Activated naive CD4-positive, alpha-beta T cell treated with anti-CD3 and anti-CD28 coated beads, Interleukin-2, amount 50 U/mL, for 16 hours (primary cell): ENCODE measurements at regions not wholly inside any gene's neighbourhood (a gene's known extent, or its start where the extent isn't known, plus 50 kb on each side); places are given as distances from the start of the nearest gene placed in this dataset.
"Not testable (repeated sequence)": the region's sequence is repeated elsewhere in the genome, so short reads cannot be mapped to it uniquely, and the experiment has no call there.

Source experiments
- DNase-seq: peaks from one replicate; pipeline ENCODE4 v3.0.0-alpha.2; 2020

GRCh38 chr10:14423111-14423744, 92.5 kb upstream of the FRMD4A start:
- no peak for DNase-seq

DNA sequence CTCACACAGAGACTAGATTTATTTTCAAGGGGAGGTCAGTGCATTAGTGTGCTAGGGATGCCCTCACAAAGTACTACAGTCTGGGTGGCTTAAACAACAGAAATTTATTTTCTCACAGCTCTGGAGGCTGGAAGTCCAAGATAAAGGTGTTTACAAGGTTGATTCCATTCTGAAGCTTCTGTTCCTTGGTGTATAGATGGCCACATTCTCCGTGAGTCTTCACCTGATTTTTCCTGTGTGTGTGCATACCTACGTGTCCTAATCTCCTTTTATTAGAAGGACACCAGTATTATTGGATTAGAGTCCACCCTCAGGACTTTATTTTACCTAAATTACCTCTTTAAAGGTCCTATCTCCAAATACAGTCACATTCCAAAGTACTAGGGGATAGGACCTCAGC, 91.7 kb upstream of the FRMD4A start:
- DNase-seq: no peak

DNA sequence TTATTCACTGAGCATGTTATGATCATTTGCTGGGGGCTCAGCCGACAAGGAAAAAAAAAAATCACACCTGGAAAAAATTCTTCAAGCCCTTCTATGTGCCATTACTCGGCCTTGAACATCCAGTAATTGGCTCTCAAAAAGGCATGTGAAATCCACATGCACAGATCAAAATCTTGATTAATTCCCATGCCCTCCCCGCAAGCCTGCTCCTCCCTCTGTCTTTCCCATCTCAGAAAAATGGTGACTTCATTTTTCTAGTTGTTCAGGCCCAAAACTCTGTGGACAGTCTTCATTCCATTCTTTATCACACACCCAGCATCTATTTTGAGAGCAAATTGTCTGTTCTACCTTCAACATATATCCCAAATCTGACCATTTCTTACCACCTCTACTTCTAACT, 91.2 kb upstream of the FRMD4A start:
- no peak for DNase-seq

DNA sequence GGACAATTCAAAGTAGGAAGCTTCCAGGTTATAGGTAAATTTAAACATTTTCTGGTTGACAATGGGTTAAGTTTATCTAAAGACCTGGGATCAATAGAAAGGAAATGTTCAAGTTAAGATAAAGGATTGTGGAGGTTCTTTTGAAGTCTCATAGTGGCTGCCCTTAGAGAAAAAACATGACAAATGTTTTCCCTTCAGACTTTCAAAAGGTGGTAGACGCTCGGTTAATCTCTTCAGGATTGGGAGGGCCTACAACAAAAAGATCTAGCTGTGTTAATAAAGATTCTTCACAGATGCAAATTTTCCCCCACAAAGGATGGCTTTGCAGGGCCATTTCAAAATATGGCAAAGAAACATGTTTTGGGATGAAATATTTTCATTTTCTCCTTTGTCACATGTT, 86.6 kb upstream of the FRMD4A start:
- DNase-seq: not testable (repeated sequence)

GRCh38 chr10:14416308-14416700, 85.6 kb upstream of the FRMD4A start:
- DNase-seq: no peak

GRCh38 chr10:14415676-14416307, 85.1 kb upstream of the FRMD4A start:
- DNase-seq: no peak

- no peak for DNase-seq
These were observed 84.2 kb upstream of the FRMD4A start for GRCh38 chr10:14414901-14415300.

- no peak for DNase-seq
These were observed 82.8 kb upstream of the FRMD4A start for GRCh38 chr10:14413523-14413922.

- DNase-seq: no peak
These were observed 81.9 kb upstream of the FRMD4A start for GRCh38 chr10:14412624-14413023.

DNA sequence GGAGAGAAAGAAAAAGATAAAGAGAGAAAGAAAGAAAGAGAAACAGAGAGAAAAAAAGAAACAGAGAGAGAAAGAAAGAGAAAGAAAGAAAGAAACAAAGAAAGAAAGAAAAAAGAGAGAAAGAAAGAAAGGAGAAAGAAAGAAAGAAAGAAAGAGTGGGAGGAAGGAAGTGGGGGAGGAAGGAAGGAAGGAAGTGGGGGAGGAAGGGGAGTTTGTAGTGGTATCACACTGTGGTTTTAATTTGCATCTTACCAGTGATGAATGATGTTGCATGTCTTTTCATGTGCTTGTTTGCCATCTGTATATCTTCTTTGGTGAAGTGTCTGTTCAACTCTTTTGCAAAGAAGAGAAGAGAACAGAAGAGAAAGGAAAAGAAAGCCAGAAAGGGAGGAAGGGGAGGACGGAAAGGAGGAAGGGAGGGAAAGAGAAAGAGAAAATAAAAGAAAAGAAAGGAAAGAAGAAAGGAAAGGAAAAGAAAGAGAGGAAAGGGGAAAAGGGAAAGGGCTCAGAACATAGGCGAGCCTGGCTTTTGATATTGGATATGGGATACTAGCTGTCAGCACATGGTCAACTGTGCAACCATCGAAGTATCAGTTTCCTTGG, 79.2 kb upstream of the FRMD4A start:
- no peak for DNase-seq

DNA sequence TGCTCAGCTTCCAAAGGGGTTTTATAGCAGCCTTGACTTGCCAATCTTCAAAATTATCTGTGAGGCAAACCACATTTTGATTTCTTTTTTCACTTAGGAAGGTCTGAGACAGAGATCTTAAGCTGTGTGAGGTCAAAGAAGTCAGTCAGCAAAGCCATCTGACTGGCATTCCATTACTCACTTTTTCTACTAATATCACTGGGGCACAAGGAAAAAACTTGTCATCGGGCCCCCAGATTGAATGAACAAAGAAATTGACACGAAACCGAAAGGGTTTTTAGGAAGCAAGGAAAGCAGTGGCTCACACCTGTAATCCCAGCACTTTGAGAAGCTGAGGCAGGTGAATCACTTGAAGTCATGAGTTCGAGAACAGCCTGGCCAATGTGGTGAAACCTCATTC, 78.5 kb upstream of the FRMD4A start:
- DNase-seq: peak; percentile 67

DNA sequence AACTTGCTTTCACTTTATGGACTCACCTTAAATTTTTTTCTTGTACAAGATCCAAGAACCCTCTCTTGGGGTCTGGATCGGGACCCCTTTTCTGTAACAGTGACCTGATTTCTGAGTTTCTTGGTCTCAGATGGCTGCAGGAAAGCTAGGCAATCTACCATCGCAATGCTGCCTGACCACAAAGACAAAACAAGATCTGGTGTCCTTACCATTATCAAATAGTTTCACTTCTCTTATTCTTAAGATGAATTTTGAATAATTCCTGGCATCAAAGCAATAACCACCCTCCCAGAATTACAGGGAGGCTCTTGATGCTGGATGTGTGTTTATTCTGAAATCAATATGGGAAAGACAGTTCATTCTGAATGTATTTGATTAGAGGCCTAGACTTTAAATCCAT, 77.4 kb upstream of the FRMD4A start:
- no peak for DNase-seq

GRCh38 chr10:14407567-14407966, 76.8 kb upstream of the FRMD4A start:
- DNase-seq: no peak

- DNase-seq: no peak
These were observed 74.6 kb upstream of the FRMD4A start for GRCh38 chr10:14405076-14406065.

DNA sequence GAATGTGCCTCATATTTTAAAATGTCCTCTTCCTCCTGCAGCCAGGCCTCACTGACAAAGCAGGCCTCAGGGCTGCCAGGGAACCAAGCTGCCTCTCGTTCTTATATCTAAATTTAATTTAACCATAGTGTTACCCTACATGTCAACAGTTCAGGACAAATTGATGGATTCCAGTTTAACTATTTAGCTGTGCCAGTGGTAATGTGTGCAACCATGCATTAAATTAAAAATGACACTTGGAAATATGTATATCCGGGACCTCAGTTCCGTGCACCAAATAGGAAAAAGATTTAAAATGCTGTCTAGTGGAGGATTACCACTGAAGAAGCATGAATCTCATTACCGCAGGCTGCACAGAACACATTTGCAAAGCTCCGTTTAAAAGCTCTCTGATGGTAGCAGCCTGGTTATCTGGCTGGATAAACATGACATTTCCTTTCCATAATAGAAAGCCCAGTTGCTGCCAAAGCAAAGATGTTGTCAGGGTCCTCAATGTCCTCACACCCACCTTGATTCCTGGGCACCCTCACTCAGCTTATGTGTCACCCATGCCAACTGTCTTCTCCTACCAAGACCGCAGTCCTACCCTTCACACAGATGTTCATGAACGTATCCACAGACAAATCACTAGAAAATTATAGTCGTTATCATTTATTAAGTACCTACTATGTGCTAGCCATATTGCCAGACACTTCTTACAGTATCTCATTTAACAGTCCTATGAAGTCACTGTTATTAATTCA, 73.3 kb upstream of the FRMD4A start:
- DNase-seq: no peak

- DNase-seq: no peak
These were observed 72.6 kb upstream of the FRMD4A start for GRCh38 chr10:14403359-14403758.

GRCh38 chr10:14399641-14400040, 68.9 kb upstream of the FRMD4A start:
- no peak for DNase-seq

GRCh38 chr10:14397066-14397465, 66.3 kb upstream of the FRMD4A start:
- DNase-seq: no peak

GRCh38 chr10:14396411-14397048, 65.8 kb upstream of the FRMD4A start:
- DNase-seq: no peak

GRCh38 chr10:14394179-14394578, 63.5 kb upstream of the FRMD4A start:
- no peak for DNase-seq

- DNase-seq: no peak
These were observed 60.6 kb upstream of the FRMD4A start for GRCh38 chr10:14391342-14391741.

GRCh38 chr10:14389981-14390590, 59.4 kb upstream of the FRMD4A start:
- DNase-seq: peak; percentile 43
